Astrocyte (in vitro differentiated cells and primary cell): ENCODE measurements at regions not wholly inside any gene's neighbourhood (a gene's known extent, or its start where the extent isn't known, plus 50 kb on each side); places are given as distances from the start of the nearest gene placed in this dataset.
"Not testable (repeated sequence)": the region's sequence is repeated elsewhere in the genome, so short reads cannot be mapped to it uniquely, and the experiment has no call there.

Experiments
- CTCF ChIP-seq: IDR thresholded peaks from 2 replicates; pipeline ENCODE4 v1.5.1; 2011; ENCODE audit warnings: low read depth, mild to moderate bottlenecking, inconsistent platforms, low read length, moderate library complexity; ENCODE audit not compliant: insufficient read depth
- EZH2 ChIP-seq: IDR thresholded peaks from 2 replicates; pipeline ENCODE4 v1.6.1; 2012; ENCODE audit warnings: mild to moderate bottlenecking, low read length, inconsistent platforms; ENCODE audit not compliant: insufficient read depth

DNA sequence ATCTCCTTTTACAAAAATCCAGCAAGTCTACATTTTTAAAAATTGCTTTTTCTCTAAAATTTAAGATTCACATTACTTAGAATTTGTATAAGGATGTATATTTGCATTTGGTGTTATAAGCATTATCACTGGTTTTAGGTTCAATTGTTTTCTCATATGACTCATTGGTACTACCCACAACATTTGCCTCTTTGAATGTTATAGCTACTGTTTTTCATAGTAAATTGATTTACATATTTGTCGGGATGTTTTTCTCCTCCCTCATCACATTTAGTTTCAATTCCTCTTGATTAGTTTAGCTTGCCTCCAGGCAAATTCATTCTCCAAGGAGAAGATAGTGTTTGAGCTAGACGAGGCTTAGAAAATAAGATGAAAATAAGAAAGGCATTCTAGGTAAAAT lies 450.4 kb downstream of the NAV3 start:
- TF ChIP-seq EZH2, CTCF: not testable (repeated sequence)
